Kidney (tissue), 13 donors: ENCODE measurements at regions not wholly inside any gene's neighbourhood (a gene's known extent, or its start where the extent isn't known, plus 50 kb on each side); places are given as distances from the start of the nearest gene placed in this dataset.

Experiments used
- DNase-seq, 5 donors: peaks; one replicate each; pipeline ENCODE4 v3.0.0-alpha.2; 2013 to 2020
- FAIRE-seq: peaks from 2 replicates; lab custom pipeline; 2012; peaks lifted over from hg19 to GRCh38; lab: Jason Lieb, UNC
- H3K27ac ChIP-seq, 2 donors: one replicate each; pipeline ENCODE4 v1.7.0; 2013; ENCODE audit warnings: low read depth in 2 of 2, low read length in 2 of 2, inconsistent platforms in 1 of 2
- H3K27me3 ChIP-seq: one replicate; pipeline ENCODE4 v1.7.1; 2013; ENCODE audit warnings: low read length, inconsistent platforms; ENCODE audit not compliant: control insufficient read depth, insufficient read depth
- H3K36me3 ChIP-seq, 3 donors: one replicate each; pipeline versions ENCODE4 v1.7.0 to v1.7.1; 2013; ENCODE audit warnings: low read length in 3 of 3, control low read depth in 1 of 3, inconsistent platforms in 1 of 3; ENCODE audit not compliant: insufficient read depth in 3 of 3, control insufficient read depth in 2 of 3
- H3K4me1 ChIP-seq, 3 donors: one replicate each; pipeline versions ENCODE4 v1.7.0 to v1.7.1; 2013; ENCODE audit warnings: low read length in 3 of 3, inconsistent platforms in 1 of 3, low read depth in 1 of 3; ENCODE audit not compliant: control insufficient read depth in 2 of 3, insufficient read depth in 2 of 3
- H3K4me3 ChIP-seq, 3 donors: one replicate each; pipeline versions ENCODE4 v1.7.0 to v1.8.1; 2013; ENCODE audit warnings: low read length in 3 of 3, control low read depth in 1 of 3, inconsistent platforms in 1 of 3
- H3K9ac ChIP-seq, 3 donors: one replicate each; pipeline versions ENCODE4 v1.7.0 to v1.7.1; 2013; ENCODE audit warnings: low read length in 3 of 3, control low read depth in 1 of 3, inconsistent platforms in 1 of 3
- H3K9me3 ChIP-seq, 3 donors: one replicate each; pipeline versions ENCODE4 v1.7.0 to v1.7.1; 2013; ENCODE audit warnings: low read length in 3 of 3, control low read depth in 1 of 3, inconsistent platforms in 1 of 3; ENCODE audit not compliant: control insufficient read depth in 2 of 3, insufficient read depth in 1 of 3
- intact Hi-C: fragments of 100-400 bp; cut with DNase I; formaldehyde crosslinking; loops from one replicate; pipeline ENCODE4 v1.11.1; 2022
- TF ChIP-seq, protein P1 (sequence below): IDR thresholded peaks from 3 replicates; pipeline ENCODE4 v1.5.1; 2012; ENCODE audit warnings: mild to moderate bottlenecking, moderate library complexity, borderline replicate concordance; ENCODE audit not compliant: insufficient read depth; ENCODE audit errors: extremely low read depth
- donor health status: control.
- donor health status: control.
- donor health status: control.
- donor health status: control.
- donor health status: control.
- donor health status: DM: yes; HTN: yes; CAD: no.
- donor health status: Normal renal cell carcinoma (clear cell type).

DNA sequence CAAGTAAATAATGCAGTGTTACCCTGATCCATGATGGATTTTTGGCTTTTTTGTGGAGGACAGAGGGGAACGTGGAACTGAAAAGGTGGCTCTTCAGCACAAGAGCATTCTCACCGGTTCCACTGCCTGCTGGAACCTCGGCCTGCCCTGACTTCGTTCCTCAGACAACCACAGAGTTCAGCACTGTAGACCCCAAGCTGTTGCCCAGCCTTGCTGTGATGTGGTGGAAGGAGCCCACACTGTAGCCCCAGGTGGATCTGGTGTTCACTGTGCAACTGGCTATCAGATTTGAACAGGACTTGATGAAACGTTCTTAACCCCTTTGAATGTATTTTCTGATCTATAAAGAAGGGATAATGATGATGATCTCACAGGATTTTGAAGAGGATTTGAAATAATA is 293.5 kb downstream of the TRIB2 start:
- TF ChIP-seq, protein P1, sequence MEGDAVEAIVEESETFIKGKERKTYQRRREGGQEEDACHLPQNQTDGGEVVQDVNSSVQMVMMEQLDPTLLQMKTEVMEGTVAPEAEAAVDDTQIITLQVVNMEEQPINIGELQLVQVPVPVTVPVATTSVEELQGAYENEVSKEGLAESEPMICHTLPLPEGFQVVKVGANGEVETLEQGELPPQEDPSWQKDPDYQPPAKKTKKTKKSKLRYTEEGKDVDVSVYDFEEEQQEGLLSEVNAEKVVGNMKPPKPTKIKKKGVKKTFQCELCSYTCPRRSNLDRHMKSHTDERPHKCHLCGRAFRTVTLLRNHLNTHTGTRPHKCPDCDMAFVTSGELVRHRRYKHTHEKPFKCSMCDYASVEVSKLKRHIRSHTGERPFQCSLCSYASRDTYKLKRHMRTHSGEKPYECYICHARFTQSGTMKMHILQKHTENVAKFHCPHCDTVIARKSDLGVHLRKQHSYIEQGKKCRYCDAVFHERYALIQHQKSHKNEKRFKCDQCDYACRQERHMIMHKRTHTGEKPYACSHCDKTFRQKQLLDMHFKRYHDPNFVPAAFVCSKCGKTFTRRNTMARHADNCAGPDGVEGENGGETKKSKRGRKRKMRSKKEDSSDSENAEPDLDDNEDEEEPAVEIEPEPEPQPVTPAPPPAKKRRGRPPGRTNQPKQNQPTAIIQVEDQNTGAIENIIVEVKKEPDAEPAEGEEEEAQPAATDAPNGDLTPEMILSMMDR, result no peak
- intact Hi-C loops, result no loop called here

DNA sequence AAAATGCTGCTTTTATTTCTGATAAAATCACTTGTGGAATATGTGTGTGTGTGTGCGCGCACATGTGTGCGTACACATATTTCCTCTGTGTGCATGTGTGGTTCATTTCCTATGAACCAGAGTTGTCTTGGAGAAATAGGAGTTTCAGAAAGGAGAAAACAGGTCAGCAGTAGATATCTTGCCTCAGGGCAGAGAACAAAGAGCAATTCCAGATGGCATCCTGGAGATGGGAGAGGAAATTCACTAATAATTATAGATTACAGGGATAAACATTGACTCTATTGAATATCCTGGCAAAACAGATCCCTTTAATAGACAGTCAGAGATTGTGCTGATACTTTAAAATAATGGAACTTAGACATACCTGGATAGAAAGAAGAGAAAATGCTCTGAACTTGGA is 298.0 kb downstream of the TRIB2 start:
- Histone ChIP-seq H3K4me3 (no peak overlapping the region), H3K27me3 (no peaks in the 10 kb centered on the region), H3K36me3 (no peaks in the 10 kb centered on the region), H3K9me3 (no peaks in the 10 kb centered on the region), H3K9ac (no peak overlapping the region), H3K4me1 (no peaks in the 10 kb centered on the region), H3K27ac (no peak overlapping the region)
- FAIRE-seq (no peak), DNase-seq (no peak)
- TF ChIP-seq, protein P1, result no peak
- intact Hi-C loops, result no loop called here

More for the DNA sequence above, 293.5 kb downstream of the TRIB2 start:
- peaks cover 0 to 4% (median 4%) of the 10 kb centered on the region in 3 donors for H3K4me1 ChIP-seq
- no peak for FAIRE-seq
- no peaks in the 10 kb centered on the region for H3K36me3 ChIP-seq
- no peaks in the 10 kb centered on the region for H3K9me3 ChIP-seq
- H3K9ac ChIP-seq, result no peak overlapping the region
- no peak overlapping the region for H3K4me3 ChIP-seq
- no peak for DNase-seq
- H3K27me3 ChIP-seq, result no peaks in the 10 kb centered on the region
- no peak overlapping the region for H3K27ac ChIP-seq

DNA sequence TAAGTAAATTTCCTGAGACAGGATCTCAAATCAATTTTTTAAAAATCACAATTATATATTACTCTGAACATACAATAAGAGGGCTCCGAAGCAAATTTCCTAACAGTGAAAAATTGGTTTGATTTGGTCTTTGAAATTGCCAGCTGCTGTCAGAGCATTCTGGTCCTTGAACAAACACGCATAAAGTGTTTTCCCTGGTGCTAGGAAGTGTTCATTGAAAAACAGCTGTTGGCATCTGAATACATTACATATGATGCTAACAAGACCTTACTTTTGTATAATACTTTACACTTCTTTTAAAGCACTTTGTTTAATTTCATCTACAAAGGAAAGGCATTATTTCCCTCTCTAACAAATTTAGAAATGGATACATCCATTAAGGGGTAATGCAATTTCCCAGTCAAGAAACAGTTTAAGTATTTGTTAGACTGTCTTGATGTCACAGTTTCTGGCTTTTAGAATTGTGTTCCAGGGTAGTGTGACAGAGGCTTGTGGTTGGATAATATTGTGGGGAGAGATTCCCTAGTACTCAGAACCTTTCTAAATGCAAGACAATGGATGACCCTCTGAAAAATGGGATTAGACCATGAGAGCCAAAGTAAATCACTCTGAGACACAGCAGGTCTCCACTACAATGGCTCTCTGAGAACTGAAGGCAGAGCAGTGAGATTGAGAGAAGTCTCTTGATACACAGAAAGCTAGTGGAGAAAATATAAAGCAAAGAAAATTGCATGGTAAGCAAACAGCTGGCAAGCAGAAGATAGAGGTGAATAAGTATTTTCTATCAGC is 299.0 kb downstream of the TRIB2 start:
- Histone ChIP-seq H3K27ac (no peak overlapping the region), H3K9me3 (no peaks in the 10 kb centered on the region), H3K36me3 (no peaks in the 10 kb centered on the region), H3K27me3 (no peaks in the 10 kb centered on the region), H3K4me3 (no peak overlapping the region), H3K4me1 (no peaks in the 10 kb centered on the region), H3K9ac (no peak overlapping the region)
- TF ChIP-seq, protein P1, result no peak
- intact Hi-C loops, result no loop called here
- DNase-seq (no peak), FAIRE-seq (no peak)
